Hepatocyte (in vitro differentiated cells): ENCODE measurements at regions not wholly inside any gene's neighbourhood (a gene's known extent, or its start where the extent isn't known, plus 50 kb on each side); places are given as distances from the start of the nearest gene placed in this dataset.

Experiments used
- DNase-seq: peaks from one replicate; pipeline ENCODE4 v3.0.0-alpha.2; 2016; ENCODE audit warnings: low spot score
- H2AFZ ChIP-seq: fragments of 200-600 bp; sonication (generic); 2 replicates; pipeline ENCODE4 v1.6.0; 2016; ENCODE audit warnings: antibody characterized with exemption, mild to moderate bottlenecking
- H3K27ac ChIP-seq: fragments of 200-600 bp; sonication (generic); 2 replicates; pipeline ENCODE4 v1.5.1; 2016; ENCODE audit warnings: mild to moderate bottlenecking
- H3K27me3 ChIP-seq: fragments of 200-600 bp; sonication (generic); 2 replicates; pipeline ENCODE4 v1.6.1; 2016
- H3K36me3 ChIP-seq: fragments of 200-600 bp; sonication (generic); replicated peaks from 2 replicates; pipeline ENCODE4 v1.5.1; 2016; ENCODE audit warnings: low read depth; ENCODE audit not compliant: insufficient read depth
- H3K4me1 ChIP-seq: fragments of 200-600 bp; sonication (generic); 2 replicates; pipeline ENCODE4 v1.5.1; 2016; ENCODE audit warnings: mild to moderate bottlenecking, moderate library complexity; ENCODE audit not compliant: insufficient read depth
- H3K4me2 ChIP-seq: fragments of 200-600 bp; sonication (generic); 2 replicates; pipeline ENCODE4 v1.6.0; 2016
- H3K4me3 ChIP-seq: fragments of 200-600 bp; sonication (generic); 2 replicates; pipeline ENCODE4 v1.5.1; 2016; ENCODE audit warnings: mild to moderate bottlenecking
- H3K79me2 ChIP-seq: fragments of 200-600 bp; sonication (generic); 2 replicates; pipeline ENCODE4 v1.6.0; 2017; ENCODE audit warnings: mild to moderate bottlenecking
- H3K9me2 ChIP-seq: fragments of 200-600 bp; sonication (generic); replicated peaks from 2 replicates; pipeline ENCODE4 v1.6.0; 2017; ENCODE audit warnings: mild to moderate bottlenecking; ENCODE audit not compliant: insufficient read depth
- H3K9me3 ChIP-seq: fragments of 200-600 bp; sonication (generic); 2 replicates; pipeline ENCODE4 v1.5.1; 2016; ENCODE audit warnings: low read depth, mild to moderate bottlenecking
- H4K20me1 ChIP-seq: fragments of 200-600 bp; sonication (generic); 2 replicates; pipeline ENCODE4 v1.6.0; 2016; ENCODE audit warnings: mild to moderate bottlenecking; ENCODE audit not compliant: insufficient read depth, poor library complexity, severe bottlenecking
- CTCF ChIP-seq: fragments of 200-600 bp; sonication (generic); IDR thresholded peaks from 2 replicates; pipeline ENCODE4 v1.5.1; 2016; ENCODE audit warnings: antibody characterized with exemption, mild to moderate bottlenecking; ENCODE audit not compliant: poor library complexity
- EZH2 ChIP-seq: fragments of 200-600 bp; sonication (generic); IDR thresholded peaks from 2 replicates; pipeline ENCODE4 v1.6.1; 2016; ENCODE audit warnings: antibody characterized with exemption, mild to moderate bottlenecking, borderline replicate concordance
- EZH2phosphoT487 ChIP-seq: fragments of 200-600 bp; sonication (generic); IDR thresholded peaks from one replicate; pipeline ENCODE4 v1.6.1; 2018; ENCODE audit warnings: antibody characterized with exemption, mild to moderate bottlenecking, low read depth, moderate library complexity; ENCODE audit not compliant: unreplicated experiment, severe bottlenecking
- WGBS: methylation state at CpG from one replicate; pipeline ENCODE4 v1.1.6; 2016; ENCODE audit warnings: low lambda C conversion rate; ENCODE audit errors: missing lambda C conversion rate; 5-methylcytosine and 5-hydroxymethylcytosine counted together

- H3K27me3 ChIP-seq, result no peaks in the 10 kb centered on the region
- no peak overlapping the region for H3K4me3 ChIP-seq
- no peaks in the 10 kb centered on the region for H3K36me3 ChIP-seq
- no peak overlapping the region for H2AFZ ChIP-seq
- no peak for TF ChIP-seq EZH2
- TF ChIP-seq CTCF, result no peak
- TF ChIP-seq EZH2phosphoT487, result no peak
- H3K79me2 ChIP-seq, result no peaks in the 10 kb centered on the region
- no peaks in the 10 kb centered on the region for H4K20me1 ChIP-seq
- WGBS, result 67% methylated on average over 7 of the region's 7 CpGs
- no peak overlapping the region for H3K4me2 ChIP-seq
- no peaks in the 10 kb centered on the region for H3K4me1 ChIP-seq
- no peaks in the 10 kb centered on the region for H3K9me3 ChIP-seq
- no peak for DNase-seq
- no peaks in the 10 kb centered on the region for H3K9me2 ChIP-seq
- no peak overlapping the region for H3K27ac ChIP-seq
Observed at GRCh38 chr6:8526624-8527023, 91.3 kb upstream of the SLC35B3 start.

GRCh38 chr6:8525370-8525769 lies 90.0 kb upstream of the SLC35B3 start:
- H3K79me2 ChIP-seq, result no peaks in the 10 kb centered on the region
- H2AFZ ChIP-seq, result no peak overlapping the region
- no peak for DNase-seq
- no peaks in the 10 kb centered on the region for H3K27me3 ChIP-seq
- no peak overlapping the region for H3K4me2 ChIP-seq
- no peaks in the 10 kb centered on the region for H3K4me1 ChIP-seq
- no peaks in the 10 kb centered on the region for H3K9me3 ChIP-seq
- H3K4me3 ChIP-seq, result no peak overlapping the region
- WGBS, result 88% methylated on average over 1 of the region's 1 CpG
- no peaks in the 10 kb centered on the region for H3K36me3 ChIP-seq
- H3K9me2 ChIP-seq, result no peaks in the 10 kb centered on the region
- TF ChIP-seq EZH2, result no peak
- no peak for TF ChIP-seq EZH2phosphoT487
- TF ChIP-seq CTCF, result no peak
- no peak overlapping the region for H3K27ac ChIP-seq
- no peaks in the 10 kb centered on the region for H4K20me1 ChIP-seq

GRCh38 chr6:8513174-8513573 lies 77.8 kb upstream of the SLC35B3 start:
- H3K9me3 ChIP-seq, result no peaks in the 10 kb centered on the region
- H3K79me2 ChIP-seq, result no peaks in the 10 kb centered on the region
- no peaks in the 10 kb centered on the region for H3K27me3 ChIP-seq
- 87% methylated on average over 1 of the region's 1 CpG for WGBS
- no peak for TF ChIP-seq EZH2
- no peak for TF ChIP-seq EZH2phosphoT487
- TF ChIP-seq CTCF, result no peak
- no peak overlapping the region for H3K4me3 ChIP-seq
- H4K20me1 ChIP-seq, result no peaks in the 10 kb centered on the region
- no peaks in the 10 kb centered on the region for H3K9me2 ChIP-seq
- no peak for DNase-seq
- no peaks in the 10 kb centered on the region for H3K36me3 ChIP-seq
- no peak overlapping the region for H3K27ac ChIP-seq
- no peak overlapping the region for H2AFZ ChIP-seq
- H3K4me1 ChIP-seq, result no peaks in the 10 kb centered on the region
- no peak overlapping the region for H3K4me2 ChIP-seq

- Histone ChIP-seq H3K9me3 (no peaks in the 10 kb centered on the region), H3K4me3 (no peak overlapping the region), H4K20me1 (no peaks in the 10 kb centered on the region), H3K4me1 (no peaks in the 10 kb centered on the region), H3K79me2 (no peaks in the 10 kb centered on the region), H3K27ac (no peak overlapping the region), H3K27me3 (no peaks in the 10 kb centered on the region), H3K36me3 (no peaks in the 10 kb centered on the region), H3K4me2 (no peak overlapping the region), H2AFZ (no peak overlapping the region), H3K9me2 (no peaks in the 10 kb centered on the region)
- DNase-seq, result no peak
- WGBS, result 94% methylated on average over 5 of the region's 5 CpGs
- TF ChIP-seq CTCF (no peak), EZH2phosphoT487 (no peak), EZH2 (no peak)
Observed at GRCh38 chr6:8507286-8507685, 71.9 kb upstream of the SLC35B3 start.
